ENCODE measurements at regions not wholly inside any gene's neighbourhood (a gene's known extent, or its start where the extent isn't known, plus 50 kb on each side); places are given as distances from the start of the nearest gene placed in this dataset.

GRCh38 chr12:127158385-127159061 lies 1108.4 kb upstream of the TMEM132C start:
- ATAC-seq (ENCODE audit: insufficient read depth, low FRiP score): no peak
- no peak overlapping the region for H3K27ac ChIP-seq (ENCODE audit: low read depth in 1 of 2, low read length in 1 of 2)
- H3K36me3 ChIP-seq (ENCODE audit: control insufficient read depth in 4 of 4, insufficient read depth in 4 of 4, low read length in 4 of 4): no peaks in the 10 kb centered on the region
- no peak overlapping the region for H3K4me3 ChIP-seq
- no peaks in the 10 kb centered on the region for H3K27me3 ChIP-seq (ENCODE audit: control insufficient read depth in 3 of 3, insufficient read depth in 3 of 3, low read length in 2 of 3)
- WGBS, 2 donors: 88 to 94% methylated on average over 4 of the region's 4 CpGs
- H3K4me1 ChIP-seq (ENCODE audit: control insufficient read depth in 5 of 5, insufficient read depth in 5 of 5, low read length in 5 of 5): no peaks in the 10 kb centered on the region
- no peak for DNase-seq
- H3K9me3 ChIP-seq (ENCODE audit: control insufficient read depth in 4 of 4, insufficient read depth in 3 of 4, low read length in 3 of 4): peaks cover 0 to 4% (median 0%) of the 10 kb centered on the region in 4 donors
- no peak overlapping the region for H3K9ac ChIP-seq (ENCODE audit: insufficient read depth in 1 of 2, low read length in 2 of 2)
- no peak for TF ChIP-seq CTCF (IDR thresholded peaks at IDR 0.05; ENCODE audit: control extremely low read depth, extremely low read depth)

GRCh38 chr12:127161466-127161865 lies 1105.5 kb upstream of the TMEM132C start:
- H3K36me3 ChIP-seq (ENCODE audit: control insufficient read depth in 4 of 4, insufficient read depth in 4 of 4, low read length in 4 of 4): no peaks in the 10 kb centered on the region
- no peak for TF ChIP-seq CTCF (IDR thresholded peaks at IDR 0.05; ENCODE audit: control extremely low read depth, extremely low read depth)
- no peak for DNase-seq
- H3K9me3 ChIP-seq (ENCODE audit: control insufficient read depth in 4 of 4, insufficient read depth in 3 of 4, low read length in 3 of 4): peaks cover 0 to 4% (median 0%) of the 10 kb centered on the region in 4 donors
- WGBS, 2 donors: 75 to 83% methylated on average over 2 of the region's 2 CpGs
- H3K9ac ChIP-seq (ENCODE audit: insufficient read depth in 1 of 2, low read length in 2 of 2): no peak overlapping the region
- no peaks in the 10 kb centered on the region for H3K4me1 ChIP-seq (ENCODE audit: control insufficient read depth in 5 of 5, insufficient read depth in 5 of 5, low read length in 5 of 5)
- no peak overlapping the region for H3K4me3 ChIP-seq
- H3K27me3 ChIP-seq (ENCODE audit: control insufficient read depth in 3 of 3, insufficient read depth in 3 of 3, low read length in 2 of 3): no peaks in the 10 kb centered on the region
- H3K27ac ChIP-seq (ENCODE audit: low read depth in 1 of 2, low read length in 1 of 2): no peak overlapping the region
- ATAC-seq (ENCODE audit: insufficient read depth, low FRiP score): no peak

GRCh38 chr12:127162307-127162706 lies 1104.7 kb upstream of the TMEM132C start:
- no peak overlapping the region for H3K27ac ChIP-seq (ENCODE audit: low read depth in 1 of 2, low read length in 1 of 2)
- H3K36me3 ChIP-seq (ENCODE audit: control insufficient read depth in 4 of 4, insufficient read depth in 4 of 4, low read length in 4 of 4): no peaks in the 10 kb centered on the region
- DNase-seq: no peak
- H3K4me1 ChIP-seq (ENCODE audit: control insufficient read depth in 5 of 5, insufficient read depth in 5 of 5, low read length in 5 of 5): no peaks in the 10 kb centered on the region
- no peaks in the 10 kb centered on the region for H3K27me3 ChIP-seq (ENCODE audit: control insufficient read depth in 3 of 3, insufficient read depth in 3 of 3, low read length in 2 of 3)
- WGBS, 2 donors: 92 to 94% methylated on average over 2 of the region's 2 CpGs
- TF ChIP-seq CTCF (IDR thresholded peaks at IDR 0.05; ENCODE audit: control extremely low read depth, extremely low read depth): no peak
- H3K9ac ChIP-seq (ENCODE audit: insufficient read depth in 1 of 2, low read length in 2 of 2): no peak overlapping the region
- H3K4me3 ChIP-seq: no peak overlapping the region
- peaks cover 0 to 4% (median 0%) of the 10 kb centered on the region in 4 donors for H3K9me3 ChIP-seq (ENCODE audit: control insufficient read depth in 4 of 4, insufficient read depth in 3 of 4, low read length in 3 of 4)
- no peak for ATAC-seq (ENCODE audit: insufficient read depth, low FRiP score)

GRCh38 chr12:127162902-127163301 lies 1104.1 kb upstream of the TMEM132C start:
- Histone ChIP-seq H3K9ac (ENCODE audit: insufficient read depth in 1 of 2, low read length in 2 of 2) (no peak overlapping the region), H3K27ac (ENCODE audit: low read depth in 1 of 2, low read length in 1 of 2) (no peak overlapping the region), H3K36me3 (ENCODE audit: control insufficient read depth in 4 of 4, insufficient read depth in 4 of 4, low read length in 4 of 4) (no peaks in the 10 kb centered on the region), H3K9me3 (ENCODE audit: control insufficient read depth in 4 of 4, insufficient read depth in 3 of 4, low read length in 3 of 4) (peaks cover 0 to 4% (median 0%) of the 10 kb centered on the region in 4 donors), H3K27me3 (ENCODE audit: control insufficient read depth in 3 of 3, insufficient read depth in 3 of 3, low read length in 2 of 3) (no peaks in the 10 kb centered on the region), H3K4me3 (no peak overlapping the region), H3K4me1 (ENCODE audit: control insufficient read depth in 5 of 5, insufficient read depth in 5 of 5, low read length in 5 of 5) (no peaks in the 10 kb centered on the region)
- WGBS, 2 donors: 3 to 25% methylated on average over 1 of the region's 1 CpG
- no peak for TF ChIP-seq CTCF (IDR thresholded peaks at IDR 0.05; ENCODE audit: control extremely low read depth, extremely low read depth)
- DNase-seq (no peak), ATAC-seq (ENCODE audit: insufficient read depth, low FRiP score) (no peak)
